ENCODE measurements at regions not wholly inside any gene's neighbourhood (a gene's known extent, or its start where the extent isn't known, plus 50 kb on each side); places are given as distances from the start of the nearest gene placed in this dataset.
A peak's percentile ranks its signal among the peaks of the same experiment; 100 is the strongest.

GRCh38 chr2:160630801-160631590 is 137.4 kb upstream of the RBMS1 start:
- intact Hi-C loops (cut with DNase I): no loop called here
- no peaks in the 10 kb centered on the region for H3K36me3 ChIP-seq (replicated peaks in 1 of 2)
- no peak overlapping the region for H3K4me3 ChIP-seq
- no peaks in the 10 kb centered on the region for H3K4me1 ChIP-seq (replicated peaks in 1 of 2)
- no peak for TF ChIP-seq POLR2A (IDR thresholded peaks at IDR 0.05)
- TF ChIP-seq, protein P1, sequence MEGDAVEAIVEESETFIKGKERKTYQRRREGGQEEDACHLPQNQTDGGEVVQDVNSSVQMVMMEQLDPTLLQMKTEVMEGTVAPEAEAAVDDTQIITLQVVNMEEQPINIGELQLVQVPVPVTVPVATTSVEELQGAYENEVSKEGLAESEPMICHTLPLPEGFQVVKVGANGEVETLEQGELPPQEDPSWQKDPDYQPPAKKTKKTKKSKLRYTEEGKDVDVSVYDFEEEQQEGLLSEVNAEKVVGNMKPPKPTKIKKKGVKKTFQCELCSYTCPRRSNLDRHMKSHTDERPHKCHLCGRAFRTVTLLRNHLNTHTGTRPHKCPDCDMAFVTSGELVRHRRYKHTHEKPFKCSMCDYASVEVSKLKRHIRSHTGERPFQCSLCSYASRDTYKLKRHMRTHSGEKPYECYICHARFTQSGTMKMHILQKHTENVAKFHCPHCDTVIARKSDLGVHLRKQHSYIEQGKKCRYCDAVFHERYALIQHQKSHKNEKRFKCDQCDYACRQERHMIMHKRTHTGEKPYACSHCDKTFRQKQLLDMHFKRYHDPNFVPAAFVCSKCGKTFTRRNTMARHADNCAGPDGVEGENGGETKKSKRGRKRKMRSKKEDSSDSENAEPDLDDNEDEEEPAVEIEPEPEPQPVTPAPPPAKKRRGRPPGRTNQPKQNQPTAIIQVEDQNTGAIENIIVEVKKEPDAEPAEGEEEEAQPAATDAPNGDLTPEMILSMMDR (IDR thresholded peaks at IDR 0.05): no peak
- WGBS, 4 donors: 65 to 82% (median 71%) methylated on average over 3 to 5 of the region's 5 CpGs
- H3K27me3 ChIP-seq: no peaks in the 10 kb centered on the region
- H3K9me3 ChIP-seq (replicated peaks in 1 of 3): no peaks in the 10 kb centered on the region
- H3K27ac ChIP-seq: no peak overlapping the region
- DNase-seq: no peak

- TF ChIP-seq, protein P1 (IDR thresholded peaks at IDR 0.05): no peak
- TF ChIP-seq POLR2A (IDR thresholded peaks at IDR 0.05): no peak
- H3K9me3 ChIP-seq (replicated peaks in 1 of 3): no peaks in the 10 kb centered on the region
- no peak overlapping the region for H3K4me3 ChIP-seq
- no peaks in the 10 kb centered on the region for H3K36me3 ChIP-seq (replicated peaks in 1 of 2)
- no peak for DNase-seq
- H3K4me1 ChIP-seq (replicated peaks in 1 of 2): no peaks in the 10 kb centered on the region
- no peak overlapping the region for H3K27ac ChIP-seq
- WGBS, 4 donors: 52 to 70% (median 62%) methylated on average over 7 of the region's 7 CpGs
- H3K27me3 ChIP-seq: no peaks in the 10 kb centered on the region
- intact Hi-C loops (cut with DNase I): no loop called here
Observed at GRCh38 chr2:160632084-160632975, 138.7 kb upstream of the RBMS1 start.

- Histone ChIP-seq H3K27me3 (no peaks in the 10 kb centered on the region), H3K4me1 (replicated peaks in 1 of 2) (no peaks in the 10 kb centered on the region), H3K4me3 (no peak overlapping the region), H3K36me3 (replicated peaks in 1 of 2) (no peaks in the 10 kb centered on the region), H3K27ac (no peak overlapping the region), H3K9me3 (replicated peaks in 1 of 3) (no peaks in the 10 kb centered on the region)
- 46 to 66% (median 63%) methylated on average over 2 of the region's 2 CpGs for WGBS, 4 donors
- intact Hi-C loops (cut with DNase I): no loop called here
- TF ChIP-seq, protein P1 (IDR thresholded peaks at IDR 0.05): no peak
- TF ChIP-seq POLR2A (IDR thresholded peaks at IDR 0.05): no peak
- DNase-seq: no peak
Observed at GRCh38 chr2:160634436-160634835, 140.8 kb upstream of the RBMS1 start.

GRCh38 chr2:160635488-160635887 is 141.9 kb upstream of the RBMS1 start:
- Histone ChIP-seq H3K36me3 (replicated peaks in 1 of 2) (no peaks in the 10 kb centered on the region), H3K4me1 (replicated peaks in 1 of 2) (no peaks in the 10 kb centered on the region), H3K4me3 (no peak overlapping the region), H3K9me3 (replicated peaks in 1 of 3) (no peaks in the 10 kb centered on the region), H3K27ac (no peak overlapping the region), H3K27me3 (no peaks in the 10 kb centered on the region)
- intact Hi-C loops (cut with DNase I): no loop called here
- no peak for TF ChIP-seq POLR2A (IDR thresholded peaks at IDR 0.05)
- TF ChIP-seq, protein P1 (IDR thresholded peaks at IDR 0.05): no peak
- DNase-seq: peak in 1 of 7 donors; percentile 13
- 0 to 13% (median 9%) methylated on average over 1 to 2 of the region's 2 CpGs for WGBS, 4 donors
